ENCODE measurements at regions not wholly inside any gene's neighbourhood (a gene's known extent, or its start where the extent isn't known, plus 50 kb on each side); places are given as distances from the start of the nearest gene placed in this dataset.

DNA sequence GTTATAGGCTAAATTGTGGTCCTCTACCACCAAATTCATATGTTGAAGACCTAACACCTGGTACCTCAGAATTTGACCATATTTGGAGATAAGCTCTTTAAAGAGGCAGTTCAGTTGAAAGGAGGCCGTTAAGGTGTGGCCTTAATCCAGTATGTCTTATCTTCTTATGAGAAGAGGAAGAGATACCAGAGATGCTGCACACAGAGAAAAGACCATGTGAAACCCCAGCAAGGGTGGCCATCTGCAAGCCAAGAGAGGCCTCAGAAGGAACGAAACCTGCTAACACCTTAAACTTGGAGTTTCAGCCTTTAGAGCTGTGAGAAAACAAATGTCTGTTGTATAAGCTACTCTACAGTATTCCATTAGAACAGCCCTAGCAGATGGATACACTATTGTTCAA is 528.1 kb upstream of the DCC start:
- Mint-ChIP-seq H3K36me3 (ENCODE audit: low read depth, unreplicated experiment) (no peaks in the 10 kb centered on the region), H3K27ac (ENCODE audit: unreplicated experiment) (no peak overlapping the region), H3K4me1 (ENCODE audit: unreplicated experiment) (no peaks in the 10 kb centered on the region), H3K27me3 (ENCODE audit: unreplicated experiment) (no peaks in the 10 kb centered on the region), H3K9me3 (ENCODE audit: unreplicated experiment) (no peaks in the 10 kb centered on the region), H3K4me3 (ENCODE audit: unreplicated experiment) (no peak overlapping the region)
- TF ChIP-seq CTCF (IDR thresholded peaks at IDR 0.05; ENCODE audit: unreplicated experiment) = no peak
- no peak for DNase-seq (ENCODE audit: low spot score)

GRCh38 chr18:51813740-51814139 is 526.3 kb upstream of the DCC start:
- no peaks in the 10 kb centered on the region for H3K36me3 Mint-ChIP-seq (ENCODE audit: low read depth, unreplicated experiment)
- no peak for DNase-seq (ENCODE audit: low spot score)
- no peak for TF ChIP-seq CTCF (IDR thresholded peaks at IDR 0.05; ENCODE audit: unreplicated experiment)
- H3K9me3 Mint-ChIP-seq (ENCODE audit: unreplicated experiment) = no peaks in the 10 kb centered on the region
- H3K27ac Mint-ChIP-seq (ENCODE audit: unreplicated experiment) = no peak overlapping the region
- H3K4me3 Mint-ChIP-seq (ENCODE audit: unreplicated experiment) = no peak overlapping the region
- H3K27me3 Mint-ChIP-seq (ENCODE audit: unreplicated experiment) = no peaks in the 10 kb centered on the region
- H3K4me1 Mint-ChIP-seq (ENCODE audit: unreplicated experiment) = no peaks in the 10 kb centered on the region

- H3K4me3 Mint-ChIP-seq (ENCODE audit: unreplicated experiment) = no peak overlapping the region
- no peaks in the 10 kb centered on the region for H3K4me1 Mint-ChIP-seq (ENCODE audit: unreplicated experiment)
- DNase-seq (ENCODE audit: low spot score) = no peak
- no peak for TF ChIP-seq CTCF (IDR thresholded peaks at IDR 0.05; ENCODE audit: unreplicated experiment)
- H3K36me3 Mint-ChIP-seq (ENCODE audit: low read depth, unreplicated experiment) = no peaks in the 10 kb centered on the region
- H3K27me3 Mint-ChIP-seq (ENCODE audit: unreplicated experiment) = no peaks in the 10 kb centered on the region
- H3K9me3 Mint-ChIP-seq (ENCODE audit: unreplicated experiment) = no peaks in the 10 kb centered on the region
- H3K27ac Mint-ChIP-seq (ENCODE audit: unreplicated experiment) = no peak overlapping the region
Observed at GRCh38 chr18:51821610-51822009, 518.4 kb upstream of the DCC start.

- H3K9me3 Mint-ChIP-seq (ENCODE audit: unreplicated experiment) = peaks cover 5% of the 10 kb centered on the region
- no peak for TF ChIP-seq CTCF (IDR thresholded peaks at IDR 0.05; ENCODE audit: unreplicated experiment)
- no peak overlapping the region for H3K4me3 Mint-ChIP-seq (ENCODE audit: unreplicated experiment)
- no peak overlapping the region for H3K27ac Mint-ChIP-seq (ENCODE audit: unreplicated experiment)
- no peaks in the 10 kb centered on the region for H3K4me1 Mint-ChIP-seq (ENCODE audit: unreplicated experiment)
- H3K27me3 Mint-ChIP-seq (ENCODE audit: unreplicated experiment) = no peaks in the 10 kb centered on the region
- no peak for DNase-seq (ENCODE audit: low spot score)
- no peaks in the 10 kb centered on the region for H3K36me3 Mint-ChIP-seq (ENCODE audit: low read depth, unreplicated experiment)
Observed at GRCh38 chr18:51824746-51825145, 515.3 kb upstream of the DCC start.

DNA sequence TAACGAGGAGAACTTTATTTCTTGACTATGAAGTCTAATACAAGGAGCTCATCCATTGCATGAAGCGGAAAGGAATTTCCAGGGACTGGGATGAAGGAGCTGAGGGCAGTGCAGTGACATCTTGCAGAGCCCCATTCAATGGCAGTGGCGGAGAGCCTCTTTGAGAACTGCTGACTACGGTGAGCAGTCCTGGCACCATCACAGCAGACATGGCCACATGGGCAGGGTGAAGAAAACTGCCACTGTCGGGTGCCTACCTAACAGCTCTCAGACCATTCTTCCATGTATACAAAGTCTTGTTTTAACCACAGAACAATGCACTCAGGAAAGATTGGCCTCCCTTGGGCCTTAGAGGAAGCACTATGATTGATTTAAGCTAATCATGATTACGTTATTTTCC is 506.1 kb upstream of the DCC start:
- Mint-ChIP-seq H3K27ac (ENCODE audit: unreplicated experiment) (no peak overlapping the region), H3K4me1 (ENCODE audit: unreplicated experiment) (no peaks in the 10 kb centered on the region), H3K9me3 (ENCODE audit: unreplicated experiment) (peaks cover under 1% of the 10 kb centered on the region), H3K36me3 (ENCODE audit: low read depth, unreplicated experiment) (no peaks in the 10 kb centered on the region), H3K27me3 (ENCODE audit: unreplicated experiment) (no peaks in the 10 kb centered on the region), H3K4me3 (ENCODE audit: unreplicated experiment) (no peak overlapping the region)
- no peak for DNase-seq (ENCODE audit: low spot score)
- TF ChIP-seq CTCF (IDR thresholded peaks at IDR 0.05; ENCODE audit: unreplicated experiment) = no peak

Measured in endothelial cell (in vitro differentiated cells).